COLO829 (cell line): ENCODE measurements at regions not wholly inside any gene's neighbourhood (a gene's known extent, or its start where the extent isn't known, plus 50 kb on each side); places are given as distances from the start of the nearest gene placed in this dataset.

Source experiments
- DNase-seq: peaks from one replicate; pipeline ENCODE4 v3.0.0; 2012; ENCODE audit warnings: low spot score

DNA sequence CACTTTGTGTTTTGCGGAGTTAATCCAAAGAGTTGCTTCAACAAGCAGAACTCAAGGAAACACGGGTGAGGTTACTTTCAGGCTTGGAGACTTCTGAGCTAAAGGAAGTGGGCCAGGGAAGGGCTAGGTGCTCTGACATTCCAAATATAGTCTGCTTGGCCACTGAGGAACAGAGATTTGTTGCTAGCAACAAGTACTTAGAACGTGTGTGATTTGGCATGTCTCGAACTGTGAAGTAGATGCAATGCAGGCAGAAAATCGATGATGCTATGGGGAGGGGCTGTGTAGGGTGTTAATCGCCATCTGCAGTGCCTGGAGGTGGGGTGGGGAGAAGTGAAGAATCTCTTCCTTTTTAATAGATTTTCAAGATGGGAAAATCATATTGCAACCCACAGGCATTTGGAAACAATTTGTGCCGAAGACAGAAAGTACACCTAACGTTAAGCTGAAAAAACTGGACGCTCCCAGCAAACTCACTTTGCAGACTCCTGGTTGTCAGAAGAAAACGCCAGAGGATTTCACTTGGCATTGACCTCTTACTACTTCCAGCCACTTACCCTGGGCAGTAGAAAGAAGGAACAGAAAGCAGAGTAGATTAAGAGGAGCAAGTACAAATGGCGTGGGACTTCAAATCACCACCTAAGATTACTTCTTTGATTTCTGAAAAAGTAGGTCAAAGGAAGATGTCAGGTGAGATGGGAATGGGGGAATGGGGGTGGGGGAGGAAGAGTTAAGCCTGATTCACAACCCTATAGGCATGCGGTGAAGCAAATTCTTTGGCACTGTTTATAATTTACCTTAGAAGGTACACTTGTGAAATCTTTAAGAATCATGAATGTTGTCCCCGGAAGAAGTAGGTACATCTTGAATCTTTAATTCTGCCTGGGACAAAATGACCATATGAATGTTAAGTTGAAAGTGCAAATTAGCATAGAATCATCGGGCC is 314.1 kb downstream of the CD83 start:
- no peak for DNase-seq

DNA sequence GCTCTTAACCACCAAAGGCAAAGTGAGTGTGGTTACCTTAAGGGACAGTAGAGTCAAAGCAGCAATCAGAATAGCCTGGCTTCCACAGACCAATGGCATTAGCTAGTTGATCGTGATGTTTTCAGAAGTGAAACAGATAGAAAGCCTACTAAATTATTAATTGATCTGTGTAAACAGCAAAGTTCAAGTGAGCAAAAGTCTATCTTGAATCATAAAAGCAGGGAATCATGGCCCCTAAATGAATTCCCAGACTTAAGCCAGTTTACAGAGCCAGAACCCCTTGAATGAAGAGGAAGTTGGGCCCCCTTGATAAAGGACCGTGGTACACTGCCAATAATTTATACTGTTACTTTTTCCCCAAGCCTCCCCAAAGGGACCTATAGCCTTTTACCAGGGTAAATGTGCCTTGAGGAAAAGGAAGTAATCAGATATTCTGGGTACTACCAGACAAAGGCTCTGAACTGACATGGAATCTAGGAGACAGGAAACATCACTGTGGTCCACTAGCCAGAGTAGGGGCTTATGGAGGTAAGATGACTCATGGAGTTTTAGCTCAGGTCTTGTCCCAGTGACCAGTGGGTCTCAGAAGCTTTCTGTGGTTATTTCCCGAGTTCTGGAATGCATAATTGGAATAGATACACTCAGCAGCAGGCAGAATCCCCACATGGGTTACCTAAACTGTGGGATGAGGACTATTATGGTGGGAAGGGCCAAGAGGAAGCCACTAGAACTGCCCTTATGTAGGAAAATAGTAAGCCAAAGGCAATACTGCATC is 317.5 kb downstream of the CD83 start:
- no peak for DNase-seq

DNA sequence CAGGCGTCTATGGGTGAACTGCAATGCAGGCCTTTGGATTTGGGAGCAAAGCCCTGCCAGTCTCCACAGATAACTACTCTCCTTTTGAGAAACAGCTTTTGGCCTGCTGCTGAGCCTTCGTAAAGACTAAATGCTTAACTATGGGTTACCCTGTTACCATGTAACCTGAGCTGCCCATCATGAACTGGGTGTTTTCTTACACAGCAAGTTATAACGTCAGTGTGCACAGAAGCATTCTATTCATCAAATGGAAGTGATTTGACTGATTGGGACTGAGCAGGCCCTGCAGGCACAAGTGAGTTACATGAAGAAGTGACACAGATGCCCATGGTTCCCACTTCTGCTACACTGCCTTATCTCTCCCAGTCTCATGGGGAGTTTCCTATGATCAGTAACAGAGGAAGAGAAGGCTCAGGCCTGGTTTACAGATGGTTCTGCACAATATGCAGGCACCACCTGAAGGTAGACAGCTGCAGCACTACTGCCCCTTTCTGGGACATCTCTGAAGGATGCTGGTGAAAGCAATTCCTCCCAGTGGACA is 319.1 kb downstream of the CD83 start:
- no peak for DNase-seq

DNA sequence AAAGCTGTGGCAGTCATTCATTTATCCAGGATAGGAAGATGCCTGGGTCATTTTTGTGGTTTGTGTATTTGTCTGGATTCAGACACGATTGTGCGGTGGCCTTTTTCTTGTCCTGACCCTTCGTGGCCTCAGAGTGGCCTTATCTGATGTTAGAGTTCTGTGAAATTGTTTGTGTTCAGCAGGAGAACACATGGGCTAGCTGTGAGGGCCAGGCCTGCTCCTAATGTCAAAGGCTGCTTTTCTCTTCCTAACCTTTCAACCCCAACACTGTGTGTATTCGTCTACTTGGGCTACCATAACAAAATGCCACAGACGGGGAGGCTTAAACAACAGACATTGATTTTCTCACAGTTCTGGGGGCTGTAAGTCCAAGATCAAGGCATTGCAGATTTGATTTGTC is 321.8 kb downstream of the CD83 start:
- no peak for DNase-seq

DNA sequence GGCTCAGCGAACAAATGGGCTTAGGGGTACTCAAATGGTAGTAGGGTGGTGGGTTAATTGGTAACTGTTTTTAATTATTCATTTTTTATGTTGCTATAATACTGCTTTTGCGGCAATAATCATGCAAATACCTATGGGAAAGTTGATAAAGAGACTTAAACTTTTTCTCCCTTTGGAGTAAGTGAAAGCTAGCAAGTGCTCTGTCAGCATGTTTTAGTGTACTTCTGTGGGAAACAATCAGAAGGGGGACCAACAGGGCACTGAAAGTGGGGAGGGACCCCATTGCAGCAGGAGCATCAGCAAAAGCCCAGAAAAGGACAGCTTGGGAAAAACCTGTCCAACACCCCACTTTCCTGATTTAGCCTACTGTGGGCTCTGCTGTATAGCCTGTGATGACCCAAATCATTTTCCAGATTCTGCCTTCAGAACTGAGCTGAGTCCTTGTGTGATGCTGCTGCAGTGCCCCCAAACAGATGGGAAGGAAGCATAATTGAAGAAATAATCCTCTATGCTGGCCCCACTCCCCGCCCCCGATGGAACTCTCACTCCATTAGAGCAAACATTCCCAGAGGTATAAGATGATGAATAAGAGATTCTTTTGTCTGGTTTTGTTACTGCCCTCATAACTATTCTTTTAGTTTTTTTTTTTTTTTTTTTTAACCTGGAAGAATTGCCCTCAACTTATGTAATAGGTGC is 322.8 kb downstream of the CD83 start:
- no peak for DNase-seq

DNA sequence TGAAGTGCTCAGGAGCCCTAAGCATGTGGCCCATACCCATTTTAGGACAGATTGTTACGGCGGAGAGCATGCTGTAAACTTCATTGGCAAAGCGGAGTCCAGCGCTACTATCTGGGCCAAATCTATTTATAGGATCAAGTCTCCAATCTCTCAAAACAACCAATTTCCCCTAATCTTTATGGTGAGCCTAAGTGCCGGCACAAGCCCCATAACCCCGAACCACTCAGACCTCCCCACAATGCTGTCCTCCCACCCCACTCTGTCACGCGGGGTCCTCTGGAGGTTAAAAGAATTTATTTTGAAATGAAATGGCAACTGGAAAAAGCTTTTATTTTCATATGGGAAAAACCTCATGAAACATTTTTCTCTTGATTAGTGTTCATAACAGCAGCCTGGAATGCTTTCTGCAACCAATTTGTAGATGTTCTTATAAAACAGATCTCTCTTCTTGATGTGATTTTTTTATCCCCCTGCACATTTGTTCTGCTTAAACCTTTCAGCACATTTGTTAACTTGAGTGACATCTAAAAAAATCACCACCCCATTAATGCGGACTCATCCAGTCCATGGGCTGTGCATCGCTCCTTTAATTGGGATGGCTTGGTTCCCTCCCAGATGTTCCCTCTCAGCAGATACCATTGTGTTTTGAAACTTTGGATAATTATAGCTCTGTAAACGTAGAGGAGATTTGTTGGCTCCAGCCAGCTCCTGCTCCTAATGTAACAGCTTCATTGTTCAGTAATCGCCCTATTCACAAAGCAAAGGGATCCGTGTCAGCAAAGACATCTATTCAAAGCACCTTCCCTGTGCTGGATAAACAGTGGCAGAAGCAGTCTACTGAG is 323.6 kb downstream of the CD83 start:
- DNase-seq, result no peak

DNA sequence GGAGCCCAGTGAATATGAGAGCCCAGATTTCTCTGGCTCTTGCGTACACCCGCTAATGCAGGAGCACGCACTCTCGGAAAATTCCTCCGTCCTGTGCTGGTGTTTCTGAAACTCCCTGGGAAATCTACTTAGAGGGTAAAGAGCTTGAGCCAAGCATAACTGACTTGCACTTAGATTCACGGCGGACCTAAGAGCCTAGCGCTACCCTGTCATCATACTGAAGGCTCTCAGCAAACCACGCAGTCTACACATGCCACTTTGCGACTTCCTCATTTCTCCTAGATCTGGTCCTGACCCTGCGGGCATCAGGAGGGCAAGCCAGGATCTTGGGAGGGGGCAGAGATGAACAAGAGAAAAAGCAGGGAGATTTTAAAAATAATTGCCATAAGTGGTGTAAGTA is 324.7 kb downstream of the CD83 start:
- DNase-seq, result no peak

DNA sequence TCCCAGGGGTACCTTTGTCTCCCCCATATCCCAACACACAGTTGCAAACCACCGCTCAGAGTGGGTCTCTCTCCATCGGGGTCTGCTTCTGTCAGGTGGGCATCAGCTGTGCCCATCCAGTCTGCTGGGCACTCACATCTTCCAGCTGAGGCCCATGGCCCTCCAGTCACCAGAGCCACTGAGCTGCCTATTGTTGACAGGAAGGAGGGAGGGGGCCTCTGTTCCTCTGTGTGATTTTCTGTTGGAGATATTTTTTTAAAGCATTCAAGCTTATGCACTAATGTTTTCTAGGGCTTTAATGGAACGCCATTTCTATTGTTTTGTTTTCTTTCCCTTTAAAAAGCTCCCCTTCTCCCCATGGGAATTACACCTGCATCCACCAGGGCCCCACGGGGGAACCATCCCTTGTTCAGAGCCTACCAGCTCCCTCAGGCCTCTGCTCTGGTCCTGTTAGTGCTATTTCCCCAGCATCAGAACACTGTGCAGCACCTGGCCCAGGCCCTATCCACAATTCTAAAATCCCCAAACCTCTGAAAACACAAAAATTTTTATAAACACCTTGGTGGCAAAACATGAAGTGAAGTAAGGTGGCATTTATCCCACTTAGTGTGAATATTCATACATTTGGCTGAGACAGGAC is 326.2 kb downstream of the CD83 start:
- no peak for DNase-seq

DNA sequence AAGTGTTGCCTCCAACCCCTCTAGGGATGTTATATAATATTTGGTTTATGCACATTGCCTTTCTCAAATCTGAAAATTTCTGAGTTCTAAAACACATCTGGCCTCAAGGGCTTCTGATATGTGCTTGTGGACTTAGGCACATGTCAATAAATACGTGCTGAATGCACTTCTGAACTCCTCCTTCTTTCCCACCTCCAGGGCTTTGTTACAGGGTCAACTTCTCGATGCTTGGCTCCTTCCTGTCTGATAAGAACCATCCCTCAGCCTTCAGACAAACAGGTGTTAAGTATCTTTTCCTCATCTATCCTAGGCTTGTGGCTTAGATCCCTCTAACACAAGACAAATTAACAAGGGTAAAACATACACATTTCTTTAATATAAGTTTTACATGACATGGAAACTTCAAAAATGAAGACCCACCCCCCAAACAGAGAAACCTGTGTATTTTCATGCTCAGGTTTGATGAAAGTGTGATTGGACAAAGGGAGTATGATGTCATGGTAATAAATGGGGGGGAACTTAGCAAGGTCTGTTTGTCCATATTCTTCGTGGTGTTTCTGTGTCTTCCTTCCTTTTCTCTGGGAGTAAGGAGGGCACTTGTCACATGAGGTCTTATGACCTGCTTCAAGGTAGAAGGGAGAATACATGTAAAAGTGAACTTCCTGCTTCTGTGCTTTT is 326.9 kb downstream of the CD83 start:
- no peak for DNase-seq

DNA sequence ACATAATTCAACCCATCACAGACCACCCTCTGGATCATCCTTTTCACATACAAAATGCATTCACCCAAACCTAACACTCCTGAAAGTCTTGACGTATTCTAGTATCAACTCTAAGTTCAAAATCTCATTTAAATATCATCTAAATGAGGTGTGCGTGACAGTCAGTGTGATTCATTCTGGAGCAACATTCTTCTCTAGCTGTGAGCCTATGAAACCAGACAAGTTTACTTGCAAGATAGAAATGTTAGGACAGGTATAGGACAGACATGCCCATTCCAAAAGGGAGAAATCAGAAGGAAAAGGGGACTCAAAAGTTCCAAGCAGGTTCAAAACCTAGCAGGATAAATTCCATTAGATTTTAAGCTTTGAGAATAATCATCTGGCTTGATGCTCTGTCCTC is 329.7 kb downstream of the CD83 start:
- DNase-seq, result no peak

DNA sequence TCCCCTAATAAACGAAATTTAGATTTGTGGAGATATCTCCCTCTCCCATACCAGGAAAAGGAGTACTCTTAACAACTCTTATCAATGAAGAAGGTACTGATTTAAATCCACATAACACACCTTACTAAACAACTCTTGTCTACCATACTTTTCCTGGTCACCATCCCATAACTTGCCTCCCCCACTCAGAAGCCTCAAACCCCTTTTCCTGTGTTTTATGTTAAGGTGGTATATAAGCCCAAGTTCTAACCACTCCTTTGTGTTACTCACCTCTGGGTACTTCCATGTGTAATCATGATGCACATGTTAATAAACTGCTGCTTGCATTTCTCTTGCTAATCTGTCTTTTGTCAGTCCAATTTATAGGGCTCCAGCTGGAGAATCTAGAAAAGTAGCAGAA is 330.7 kb downstream of the CD83 start:
- DNase-seq, result no peak

DNA sequence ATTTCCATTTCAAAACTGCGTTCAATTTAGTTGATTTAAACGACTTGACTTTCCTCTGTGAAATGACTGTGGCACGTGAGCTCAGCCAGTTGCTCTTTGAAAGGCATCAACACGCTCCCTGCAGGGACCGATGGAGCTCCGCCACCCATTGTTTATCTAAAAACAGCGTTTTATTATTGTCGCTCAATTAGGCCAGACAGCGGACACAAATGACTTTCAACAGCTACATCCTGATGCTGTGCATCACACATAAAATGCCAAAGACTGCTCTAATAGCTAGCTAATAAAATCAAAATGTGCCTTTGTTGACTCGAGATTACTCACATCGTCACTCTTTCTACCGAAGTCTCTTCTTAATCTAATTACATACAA is 332.5 kb downstream of the CD83 start:
- no peak for DNase-seq

DNA sequence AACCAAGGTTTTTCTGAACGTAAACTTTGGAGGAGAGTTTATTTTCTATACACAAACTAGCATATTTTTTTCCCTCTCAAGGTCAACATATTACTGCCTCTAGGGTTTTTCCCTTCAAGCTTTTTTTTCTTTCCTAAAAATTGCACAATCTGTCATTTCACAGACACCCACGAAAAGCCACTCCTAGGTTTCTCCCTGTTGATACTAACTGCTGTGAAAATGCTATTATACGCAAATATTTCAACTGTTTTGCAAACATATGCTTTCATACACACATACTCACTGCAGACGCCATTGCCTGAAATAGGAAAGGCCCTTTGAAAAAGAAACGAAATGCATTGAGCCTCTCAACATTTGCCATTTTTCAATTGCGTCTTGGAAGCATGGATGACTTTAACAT is 333.0 kb downstream of the CD83 start:
- DNase-seq, result no peak

DNA sequence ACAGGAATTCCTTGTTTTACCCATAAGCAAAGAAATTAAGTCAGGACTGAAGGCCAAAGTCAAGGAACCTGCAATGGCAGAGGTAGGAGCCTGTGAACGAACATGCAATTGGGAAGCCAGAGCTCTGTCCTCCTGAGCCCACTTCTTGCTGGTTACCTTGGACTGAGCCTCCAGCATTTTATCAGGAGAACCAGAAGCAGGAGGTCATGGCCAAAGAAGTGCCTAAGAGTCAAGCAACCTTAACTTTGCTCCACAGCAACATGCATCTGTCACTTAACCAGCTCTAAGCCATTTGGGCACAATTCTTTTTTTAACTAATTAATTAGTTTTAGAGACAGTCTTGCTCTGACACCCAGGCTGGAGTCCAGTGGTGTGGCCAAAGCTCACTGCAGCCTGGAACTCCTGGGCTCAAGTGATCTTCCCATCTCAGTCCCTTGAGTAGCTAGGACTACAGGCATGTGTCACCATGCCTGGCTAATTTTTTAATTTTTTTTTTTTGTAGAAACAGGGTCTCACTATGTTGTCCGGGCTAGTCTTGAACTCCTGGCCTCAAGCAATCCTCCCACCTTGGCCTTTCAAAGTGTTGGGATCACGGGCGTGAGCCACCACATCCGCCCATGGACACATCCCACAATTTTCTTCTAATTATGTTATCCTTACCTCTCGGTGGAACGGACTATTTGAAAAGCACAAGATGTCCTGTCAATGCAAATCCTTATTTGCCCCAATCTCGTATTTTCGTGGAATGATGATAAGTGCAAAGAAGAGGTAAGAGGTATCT is 334.2 kb downstream of the CD83 start:
- DNase-seq, result no peak

DNA sequence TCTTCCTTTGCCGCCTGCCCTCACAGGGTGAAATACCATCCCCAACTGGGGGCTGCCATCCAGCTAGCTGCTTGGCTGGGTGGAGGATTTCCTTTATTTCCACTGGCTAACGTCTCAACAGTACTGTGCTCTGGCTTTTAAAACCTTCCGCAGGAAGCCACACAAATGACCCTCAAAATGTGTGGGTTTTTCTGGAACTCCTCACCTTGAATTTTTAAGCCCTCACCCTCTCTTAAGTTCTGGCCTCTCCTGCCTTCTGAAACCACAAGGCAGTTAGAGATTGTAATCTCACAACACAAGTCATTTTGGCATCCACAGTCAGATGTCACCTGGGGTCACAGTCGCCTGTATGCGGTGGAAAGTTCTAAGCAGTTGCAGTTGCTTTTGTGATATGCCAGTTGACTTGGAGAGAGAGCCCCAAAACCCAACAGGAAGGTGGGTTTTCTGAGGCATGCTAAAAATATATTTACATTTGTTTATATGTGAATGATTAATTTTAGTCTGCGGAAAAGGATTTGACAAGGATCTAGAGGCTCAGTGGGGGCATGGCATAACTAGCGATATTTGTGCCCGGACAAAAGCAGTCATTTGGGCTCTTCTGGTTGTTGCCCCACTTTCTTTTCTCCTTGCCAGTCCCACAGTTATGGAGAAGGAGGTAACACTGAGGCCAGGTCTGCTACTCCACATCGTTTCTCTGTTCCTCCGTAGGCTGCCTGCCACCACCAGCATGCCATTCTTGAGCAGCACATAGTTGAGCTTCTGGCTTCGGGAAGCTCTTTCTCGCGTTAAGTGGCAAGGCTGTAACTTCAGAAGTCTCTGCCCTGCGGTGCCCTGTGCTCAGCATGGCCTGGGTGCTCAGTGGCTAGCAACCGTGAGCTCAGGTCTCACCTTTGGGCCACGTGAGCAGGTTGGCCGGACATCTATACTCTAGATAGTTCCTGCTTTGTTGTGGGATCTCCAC is 335.3 kb downstream of the CD83 start:
- no peak for DNase-seq

DNA sequence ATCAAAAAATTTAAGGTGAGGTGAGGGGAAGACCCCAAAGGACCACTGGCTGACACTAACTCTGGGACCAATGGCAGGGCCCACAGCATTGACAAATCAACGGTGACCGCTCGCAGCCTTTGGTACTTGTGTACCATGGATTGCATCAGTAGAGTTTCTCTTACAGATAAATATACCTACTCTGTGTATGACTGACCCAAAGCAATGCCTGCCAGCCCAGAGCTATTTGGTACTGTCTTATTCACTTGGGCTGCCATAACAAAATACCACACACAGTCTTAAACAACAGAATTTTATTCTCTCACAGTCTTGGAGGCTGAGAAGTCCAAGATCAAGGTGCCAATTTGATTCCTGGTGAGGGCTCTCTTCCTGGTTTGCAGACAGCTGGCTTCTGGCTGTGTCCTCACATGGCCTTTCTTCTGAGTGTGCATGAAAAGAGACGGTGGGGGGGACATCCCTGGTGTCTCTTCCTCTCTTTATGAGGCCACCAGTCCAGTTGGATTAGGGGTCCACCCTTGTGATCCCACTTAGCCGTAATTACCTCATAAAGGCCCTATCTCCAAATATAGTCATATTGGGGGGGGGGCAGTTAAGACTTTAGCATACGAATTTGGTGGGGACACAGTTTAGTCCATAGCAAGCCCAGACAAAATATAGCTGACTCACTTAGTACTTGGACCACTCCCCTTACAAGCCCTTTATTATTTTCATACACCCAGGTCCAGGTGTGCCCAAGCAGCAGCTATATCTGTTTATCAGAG is 336.3 kb downstream of the CD83 start:
- DNase-seq, result no peak

DNA sequence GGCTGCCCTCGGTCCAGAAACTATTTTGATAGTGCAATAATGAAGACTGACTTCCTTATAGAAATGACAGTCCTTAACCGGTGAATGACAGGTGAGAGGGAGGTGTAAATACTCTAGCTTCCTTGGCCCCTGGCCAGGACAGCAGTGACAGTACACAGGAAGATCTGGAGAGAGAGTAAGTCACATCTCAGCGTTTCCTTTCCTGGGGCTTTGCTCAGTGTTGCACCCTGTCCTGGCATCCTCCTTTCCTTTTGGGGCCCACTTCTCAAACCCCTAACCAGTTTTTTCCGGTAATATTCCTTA is 336.9 kb downstream of the CD83 start:
- no peak for DNase-seq

DNA sequence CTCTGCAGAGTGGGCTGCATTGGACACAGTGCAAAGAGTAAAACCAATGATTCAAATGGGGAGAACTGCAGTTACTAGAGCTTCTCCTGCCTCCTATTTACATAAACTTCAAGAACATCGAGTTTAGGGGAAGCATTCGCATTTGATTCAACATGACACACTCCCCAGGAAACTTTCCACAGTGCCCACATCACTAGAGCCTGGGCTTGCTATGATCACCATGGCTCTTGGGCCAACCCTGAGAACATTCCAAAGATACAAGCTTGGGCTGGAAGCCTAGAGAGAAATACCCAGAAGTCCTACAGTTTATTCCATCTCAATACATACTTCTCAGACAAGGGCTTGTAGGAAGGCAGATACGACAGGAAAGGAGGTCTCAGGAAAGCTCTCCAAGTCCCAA is 337.9 kb downstream of the CD83 start:
- no peak for DNase-seq
